ENCODE measurements at regions not wholly inside any gene's neighbourhood (a gene's known extent, or its start where the extent isn't known, plus 50 kb on each side); places are given as distances from the start of the nearest gene placed in this dataset.
"Not testable (repeated sequence)": the region's sequence is repeated elsewhere in the genome, so short reads cannot be mapped to it uniquely, and the experiment has no call there.

GRCh38 chrX:150227321-150227860 is 135.7 kb upstream of the MAMLD1 start:
- intact Hi-C loops (cut with micrococcal nuclease), result no loop called here
- DNase-seq, result no peak
- no peaks in the 10 kb centered on the region for H3K27me3 Mint-ChIP-seq (ENCODE audit: low read depth)
- H3K4me1 Mint-ChIP-seq (ENCODE audit: low read depth), result no peaks in the 10 kb centered on the region
- H3K4me3 Mint-ChIP-seq, result no peak overlapping the region
- no peak overlapping the region for H3K27ac Mint-ChIP-seq
- H3K36me3 Mint-ChIP-seq (ENCODE audit: low read depth), result no peaks in the 10 kb centered on the region
- no peaks in the 10 kb centered on the region for H3K9me3 Mint-ChIP-seq
- CTCF ChIA-PET, result no interaction called here

- Mint-ChIP-seq H3K4me1 (ENCODE audit: low read depth) (no peaks in the 10 kb centered on the region), H3K27me3 (ENCODE audit: low read depth) (no peaks in the 10 kb centered on the region), H3K4me3 (no peak overlapping the region), H3K36me3 (ENCODE audit: low read depth) (no peaks in the 10 kb centered on the region), H3K9me3 (no peaks in the 10 kb centered on the region), H3K27ac (no peak overlapping the region)
- DNase-seq, result no peak
- intact Hi-C loops (cut with micrococcal nuclease), result no loop called here
- CTCF ChIA-PET, result no interaction called here
Measured at GRCh38 chrX:150227873-150228410, 135.2 kb upstream of the MAMLD1 start.

GRCh38 chrX:150228431-150228830 is 134.7 kb upstream of the MAMLD1 start:
- no peaks in the 10 kb centered on the region for H3K4me1 Mint-ChIP-seq (ENCODE audit: low read depth)

GRCh38 chrX:150229030-150229429 is 134.1 kb upstream of the MAMLD1 start:
- H3K27ac Mint-ChIP-seq, result no peak overlapping the region
- CTCF ChIA-PET, result no interaction called here
- no peak for DNase-seq
- no peak overlapping the region for H3K4me3 Mint-ChIP-seq
- intact Hi-C loops (cut with micrococcal nuclease), result no loop called here
- H3K27me3 Mint-ChIP-seq (ENCODE audit: low read depth), result no peaks in the 10 kb centered on the region
- H3K4me1 Mint-ChIP-seq (ENCODE audit: low read depth), result no peaks in the 10 kb centered on the region
- H3K9me3 Mint-ChIP-seq, result no peaks in the 10 kb centered on the region
- H3K36me3 Mint-ChIP-seq (ENCODE audit: low read depth), result no peaks in the 10 kb centered on the region

More at GRCh38 chrX:150228431-150228830, 134.7 kb upstream of the MAMLD1 start:
- CTCF ChIA-PET, result no interaction called here
- H3K27ac Mint-ChIP-seq, result no peak overlapping the region
- H3K4me3 Mint-ChIP-seq, result no peak overlapping the region
- no peak for DNase-seq
- H3K9me3 Mint-ChIP-seq, result no peaks in the 10 kb centered on the region
- H3K36me3 Mint-ChIP-seq (ENCODE audit: low read depth), result no peaks in the 10 kb centered on the region
- H3K27me3 Mint-ChIP-seq (ENCODE audit: low read depth), result no peaks in the 10 kb centered on the region
- intact Hi-C loops (cut with micrococcal nuclease), result no loop called here

- H3K9me3 Mint-ChIP-seq, result no peaks in the 10 kb centered on the region
- no peaks in the 10 kb centered on the region for H3K27me3 Mint-ChIP-seq (ENCODE audit: low read depth)
- no peaks in the 10 kb centered on the region for H3K36me3 Mint-ChIP-seq (ENCODE audit: low read depth)
- CTCF ChIA-PET, result no interaction called here
- H3K27ac Mint-ChIP-seq, result no peak overlapping the region
- no peak for DNase-seq
- H3K4me1 Mint-ChIP-seq (ENCODE audit: low read depth), result no peaks in the 10 kb centered on the region
- intact Hi-C loops (cut with micrococcal nuclease), result no loop called here
- no peak overlapping the region for H3K4me3 Mint-ChIP-seq
Measured at GRCh38 chrX:150229481-150229880, 133.6 kb upstream of the MAMLD1 start.

- H3K36me3 Mint-ChIP-seq (ENCODE audit: low read depth); H3K27me3 Mint-ChIP-seq (ENCODE audit: low read depth); H3K4me3 Mint-ChIP-seq; DNase-seq; H3K27ac Mint-ChIP-seq; CTCF ChIA-PET; H3K4me1 Mint-ChIP-seq (ENCODE audit: low read depth); intact Hi-C loops (cut with micrococcal nuclease); H3K9me3 Mint-ChIP-seq: not testable (repeated sequence)
Measured at GRCh38 chrX:150230952-150231351, 132.2 kb upstream of the MAMLD1 start.

GRCh38 chrX:150231368-150231767 is 131.7 kb upstream of the MAMLD1 start:
- intact Hi-C loops (cut with micrococcal nuclease); H3K9me3 Mint-ChIP-seq; H3K4me1 Mint-ChIP-seq (ENCODE audit: low read depth); H3K27ac Mint-ChIP-seq; CTCF ChIA-PET; H3K36me3 Mint-ChIP-seq (ENCODE audit: low read depth); DNase-seq; H3K27me3 Mint-ChIP-seq (ENCODE audit: low read depth); H3K4me3 Mint-ChIP-seq: not testable (repeated sequence)

- H3K4me3 Mint-ChIP-seq; H3K27me3 Mint-ChIP-seq (ENCODE audit: low read depth); CTCF ChIA-PET; H3K36me3 Mint-ChIP-seq (ENCODE audit: low read depth); intact Hi-C loops (cut with micrococcal nuclease); H3K27ac Mint-ChIP-seq; DNase-seq; H3K4me1 Mint-ChIP-seq (ENCODE audit: low read depth); H3K9me3 Mint-ChIP-seq: not testable (repeated sequence)
Measured at GRCh38 chrX:150232222-150232621, 130.9 kb upstream of the MAMLD1 start.

GRCh38 chrX:150234126-150234525 is 129.0 kb upstream of the MAMLD1 start:
- intact Hi-C loops (cut with micrococcal nuclease), result no loop called here
- no peaks in the 10 kb centered on the region for H3K27me3 Mint-ChIP-seq (ENCODE audit: low read depth)
- no peaks in the 10 kb centered on the region for H3K9me3 Mint-ChIP-seq
- H3K4me1 Mint-ChIP-seq (ENCODE audit: low read depth), result no peaks in the 10 kb centered on the region
- no peak overlapping the region for H3K4me3 Mint-ChIP-seq
- no peak overlapping the region for H3K27ac Mint-ChIP-seq
- CTCF ChIA-PET, result no interaction called here
- H3K36me3 Mint-ChIP-seq (ENCODE audit: low read depth), result no peaks in the 10 kb centered on the region
- DNase-seq, result no peak

- CTCF ChIA-PET, result interaction anchor here (0.6 kb wide), 1 partner anchor 75 kb away, joined by 3 read pairs; no protein-coding TSS in a partner anchor
- H3K4me3 Mint-ChIP-seq, result no peak overlapping the region
- no peaks in the 10 kb centered on the region for H3K4me1 Mint-ChIP-seq (ENCODE audit: low read depth)
- DNase-seq, result no peak
- no peaks in the 10 kb centered on the region for H3K36me3 Mint-ChIP-seq (ENCODE audit: low read depth)
- no peak overlapping the region for H3K27ac Mint-ChIP-seq
- H3K9me3 Mint-ChIP-seq, result no peaks in the 10 kb centered on the region
- intact Hi-C loops (cut with micrococcal nuclease), result no loop called here
- no peaks in the 10 kb centered on the region for H3K27me3 Mint-ChIP-seq (ENCODE audit: low read depth)
Measured at GRCh38 chrX:150236327-150236726, 126.8 kb upstream of the MAMLD1 start.

- Mint-ChIP-seq H3K36me3 (ENCODE audit: low read depth) (no peaks in the 10 kb centered on the region), H3K27me3 (ENCODE audit: low read depth) (no peaks in the 10 kb centered on the region), H3K4me3 (no peak overlapping the region), H3K9me3 (no peaks in the 10 kb centered on the region), H3K27ac (no peak overlapping the region), H3K4me1 (ENCODE audit: low read depth) (no peaks in the 10 kb centered on the region)
- CTCF ChIA-PET, result no interaction called here
- intact Hi-C loops (cut with micrococcal nuclease), result no loop called here
- DNase-seq, result no peak
Measured at GRCh38 chrX:150238632-150239382, 124.3 kb upstream of the MAMLD1 start.

GRCh38 chrX:150239946-150240642 is 123.0 kb upstream of the MAMLD1 start:
- Mint-ChIP-seq H3K4me1 (ENCODE audit: low read depth) (no peaks in the 10 kb centered on the region), H3K27me3 (ENCODE audit: low read depth) (no peaks in the 10 kb centered on the region), H3K36me3 (ENCODE audit: low read depth) (no peaks in the 10 kb centered on the region), H3K9me3 (no peaks in the 10 kb centered on the region), H3K27ac (no peak overlapping the region), H3K4me3 (no peak overlapping the region)
- CTCF ChIA-PET, result no interaction called here
- intact Hi-C loops (cut with micrococcal nuclease), result no loop called here
- DNase-seq, result no peak

GRCh38 chrX:150240643-150240970 is 122.5 kb upstream of the MAMLD1 start:
- Mint-ChIP-seq H3K4me3 (no peak overlapping the region), H3K27ac (no peak overlapping the region), H3K36me3 (ENCODE audit: low read depth) (no peaks in the 10 kb centered on the region), H3K27me3 (ENCODE audit: low read depth) (no peaks in the 10 kb centered on the region), H3K4me1 (ENCODE audit: low read depth) (no peaks in the 10 kb centered on the region), H3K9me3 (no peaks in the 10 kb centered on the region)
- DNase-seq, result no peak
- intact Hi-C loops (cut with micrococcal nuclease), result no loop called here
- CTCF ChIA-PET, result no interaction called here
